ENCODE measurements at regions not wholly inside any gene's neighbourhood (a gene's known extent, or its start where the extent isn't known, plus 50 kb on each side); places are given as distances from the start of the nearest gene placed in this dataset.

DNA sequence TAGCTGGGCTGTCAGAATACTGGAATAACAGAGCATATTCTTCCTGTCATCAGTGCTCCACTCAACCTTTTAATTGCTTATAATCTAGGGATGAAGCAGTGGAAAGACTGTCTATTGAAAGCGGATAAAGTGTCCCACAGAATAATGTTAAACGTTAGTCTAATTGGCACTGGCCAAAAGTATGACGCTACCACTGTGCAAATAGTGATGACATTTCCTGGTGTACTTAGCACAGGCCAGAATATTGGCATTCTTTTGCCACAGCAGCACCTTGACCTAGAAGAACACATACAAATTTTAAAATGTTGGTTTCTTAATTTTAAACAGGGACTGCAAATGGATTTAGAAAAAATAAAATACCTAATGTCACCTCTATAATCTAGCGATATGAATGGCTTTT is 635.2 kb upstream of the SPANXN1 start:
- no peaks in the 10 kb centered on the region for H3K79me2 ChIP-seq (ENCODE audit: insufficient read depth, low read length)
- Mint-ChIP-seq H3K9me3 (peaks cover 43 to 49% of the 10 kb centered on the region in 2 experiments), H3K4me1 (no peaks in the 10 kb centered on the region), H3K4me3 (no peak overlapping the region), H3K36me3 (ENCODE audit: insufficient read depth in 1 of 3, low read depth in 3 of 3) (peaks cover 0 to 4% (median 3%) of the 10 kb centered on the region in 3 experiments; a peak in 5 of 7 replicates), H3K27me3 (ENCODE audit: low read depth) (no peaks in the 10 kb centered on the region), H3K27ac (no peak overlapping the region)
- H3K9me3 ChIP-seq (ENCODE audit: control insufficient read depth, low read depth, low read length): peaks cover 30% of the 10 kb centered on the region
- no peak overlapping the region for H2BK5ac ChIP-seq (ENCODE audit: insufficient read length, low read length)
- no peak overlapping the region for H2BK120ac ChIP-seq (ENCODE audit: low read depth, low read length, poor library complexity, severe bottlenecking)
- no peak overlapping the region for H4K8ac ChIP-seq (replicated peaks; ENCODE audit: insufficient read length, low read depth, low read length)
- no peak overlapping the region for H3K27ac ChIP-seq (ENCODE audit: insufficient read length, low read depth, low read length)
- H3K14ac ChIP-seq (ENCODE audit: insufficient read depth, low read length): no peak overlapping the region
- H4K91ac ChIP-seq (ENCODE audit: insufficient read length, low read depth, low read length): no peak overlapping the region
- WGBS (ENCODE audit: extremely low coverage, insufficient read length, low lambda C conversion rate): no CpG with 5 or more reads among the region's 4 CpGs
- H3K4me1 ChIP-seq (ENCODE audit: insufficient read depth, low read length): no peaks in the 10 kb centered on the region
- H3K4me2 ChIP-seq (ENCODE audit: insufficient read depth, insufficient read length, low read length): no peak overlapping the region
- no peak overlapping the region for H4K5ac ChIP-seq (ENCODE audit: insufficient read length, low read depth, low read length)
- H3K56ac ChIP-seq (ENCODE audit: insufficient read length, low read depth, low read length): no peak overlapping the region
- H3K79me1 ChIP-seq (ENCODE audit: insufficient read depth, low read depth, low read length, poor library complexity, severe bottlenecking): no peaks in the 10 kb centered on the region
- H3K9ac ChIP-seq (ENCODE audit: extremely low read depth, insufficient read length, low read length): no peak overlapping the region
- H3K4ac ChIP-seq (ENCODE audit: low read depth, low read length): no peak overlapping the region
- H3T11ph ChIP-seq (ENCODE audit: low read length): no peak overlapping the region
- no peak overlapping the region for H2AK5ac ChIP-seq (ENCODE audit: insufficient read length, low read length)
- no peaks in the 10 kb centered on the region for H4K20me1 ChIP-seq (ENCODE audit: control insufficient read depth, insufficient read depth, insufficient read length)
- H2BK20ac ChIP-seq (ENCODE audit: low read depth, low read length, poor library complexity, severe bottlenecking): no peak overlapping the region
- H2AFZ ChIP-seq (ENCODE audit: low read length): no peak overlapping the region
- no peak overlapping the region for H2BK12ac ChIP-seq (ENCODE audit: insufficient read length, low read depth, low read length)
- H2BK15ac ChIP-seq (ENCODE audit: low read depth, low read length): no peak overlapping the region
- H3K23me2 ChIP-seq (ENCODE audit: insufficient read length, low read depth, low read length, poor library complexity, severe bottlenecking): no peaks in the 10 kb centered on the region
- H3K27me3 ChIP-seq (ENCODE audit: insufficient read depth, low read length): no peaks in the 10 kb centered on the region
- no peak for DNase-seq
- no peak overlapping the region for H3K23ac ChIP-seq (ENCODE audit: insufficient read length, low read depth, low read length)
- H3K18ac ChIP-seq (ENCODE audit: insufficient read length, low read depth, low read length): no peak overlapping the region
- TF ChIP-seq, protein P1, sequence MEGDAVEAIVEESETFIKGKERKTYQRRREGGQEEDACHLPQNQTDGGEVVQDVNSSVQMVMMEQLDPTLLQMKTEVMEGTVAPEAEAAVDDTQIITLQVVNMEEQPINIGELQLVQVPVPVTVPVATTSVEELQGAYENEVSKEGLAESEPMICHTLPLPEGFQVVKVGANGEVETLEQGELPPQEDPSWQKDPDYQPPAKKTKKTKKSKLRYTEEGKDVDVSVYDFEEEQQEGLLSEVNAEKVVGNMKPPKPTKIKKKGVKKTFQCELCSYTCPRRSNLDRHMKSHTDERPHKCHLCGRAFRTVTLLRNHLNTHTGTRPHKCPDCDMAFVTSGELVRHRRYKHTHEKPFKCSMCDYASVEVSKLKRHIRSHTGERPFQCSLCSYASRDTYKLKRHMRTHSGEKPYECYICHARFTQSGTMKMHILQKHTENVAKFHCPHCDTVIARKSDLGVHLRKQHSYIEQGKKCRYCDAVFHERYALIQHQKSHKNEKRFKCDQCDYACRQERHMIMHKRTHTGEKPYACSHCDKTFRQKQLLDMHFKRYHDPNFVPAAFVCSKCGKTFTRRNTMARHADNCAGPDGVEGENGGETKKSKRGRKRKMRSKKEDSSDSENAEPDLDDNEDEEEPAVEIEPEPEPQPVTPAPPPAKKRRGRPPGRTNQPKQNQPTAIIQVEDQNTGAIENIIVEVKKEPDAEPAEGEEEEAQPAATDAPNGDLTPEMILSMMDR (conservative IDR thresholded peaks at IDR 0.05): no peak

Measured in H9 (cell line).